H9 (cell line): ENCODE measurements at regions not wholly inside any gene's neighbourhood (a gene's known extent, or its start where the extent isn't known, plus 50 kb on each side); places are given as distances from the start of the nearest gene placed in this dataset.

Source experiments
- DNase-seq: peaks from one replicate; pipeline ENCODE4 v3.0.0-alpha.2; 2017
- H2AFZ ChIP-seq: one replicate; pipeline ENCODE4 v1.6.1; 2013; ENCODE audit warnings: mild to moderate bottlenecking, low read length, control low read depth, moderate library complexity
- H2AK5ac ChIP-seq: 2 replicates; pipeline ENCODE4 v1.6.1; 2013; ENCODE audit warnings: low read length, control low read depth, mixed read lengths; ENCODE audit not compliant: insufficient read length
- H2BK120ac ChIP-seq: one replicate; pipeline ENCODE4 v1.6.1; 2013; ENCODE audit warnings: low read depth, mild to moderate bottlenecking, low read length, control low read depth, inconsistent platforms; ENCODE audit not compliant: poor library complexity, severe bottlenecking
- H2BK12ac ChIP-seq: 2 replicates; pipeline ENCODE4 v1.6.1; 2013; ENCODE audit warnings: low read length, control low read depth, mixed read lengths, low read depth; ENCODE audit not compliant: insufficient read length
- H2BK15ac ChIP-seq: 2 replicates; pipeline ENCODE4 v1.6.1; 2013; ENCODE audit warnings: low read depth, low read length, control low read depth
- H2BK20ac ChIP-seq: one replicate; pipeline ENCODE4 v1.6.1; 2013; ENCODE audit warnings: low read depth, mild to moderate bottlenecking, low read length, control low read depth, inconsistent platforms; ENCODE audit not compliant: poor library complexity, severe bottlenecking
- H2BK5ac ChIP-seq: 2 replicates; pipeline ENCODE4 v1.6.1; 2013; ENCODE audit warnings: low read length, control low read depth, mixed read lengths; ENCODE audit not compliant: insufficient read length
- H3K14ac ChIP-seq: 2 replicates; pipeline ENCODE4 v1.6.1; 2013; ENCODE audit warnings: low read length, control low read depth; ENCODE audit not compliant: insufficient read depth
- H3K18ac ChIP-seq: 2 replicates; pipeline ENCODE4 v1.6.1; 2013; ENCODE audit warnings: low read depth, mild to moderate bottlenecking, mixed read lengths, low read length, control low read depth; ENCODE audit not compliant: insufficient read length
- H3K23ac ChIP-seq: 2 replicates; pipeline ENCODE4 v1.6.1; 2013; ENCODE audit warnings: low read length, control low read depth, mixed read lengths, low read depth; ENCODE audit not compliant: insufficient read length
- H3K23me2 ChIP-seq: 2 replicates; pipeline ENCODE4 v1.6.1; 2013; ENCODE audit warnings: low read depth, mild to moderate bottlenecking, mixed read lengths, low read length, control low read depth; ENCODE audit not compliant: insufficient read length, poor library complexity, severe bottlenecking
- H3K27ac ChIP-seq: 2 replicates; pipeline ENCODE4 v1.5.1; 2013; ENCODE audit warnings: low read length, control low read depth, mixed read lengths, low read depth; ENCODE audit not compliant: insufficient read length
- H3K27me3 ChIP-seq: 2 replicates; pipeline ENCODE4 v1.6.1; 2013; ENCODE audit warnings: low read length, control low read depth, inconsistent platforms; ENCODE audit not compliant: insufficient read depth
- H3K4ac ChIP-seq: 2 replicates; pipeline ENCODE4 v1.6.1; 2013; ENCODE audit warnings: low read depth, mild to moderate bottlenecking, control low read depth, inconsistent platforms, low read length, moderate library complexity
- H3K4me1 ChIP-seq: 2 replicates; pipeline ENCODE4 v1.6.1; 2013; ENCODE audit warnings: low read length, control low read depth, inconsistent platforms; ENCODE audit not compliant: insufficient read depth
- H3K4me2 ChIP-seq: 2 replicates; pipeline ENCODE4 v1.6.1; 2013; ENCODE audit warnings: low read length, control low read depth, mixed read lengths; ENCODE audit not compliant: insufficient read length, insufficient read depth
- H3K56ac ChIP-seq: 2 replicates; pipeline ENCODE4 v1.6.1; 2013; ENCODE audit warnings: low read depth, mild to moderate bottlenecking, mixed read lengths, low read length, control low read depth; ENCODE audit not compliant: insufficient read length
- H3K79me1 ChIP-seq: 2 replicates; pipeline ENCODE4 v1.6.1; 2013; ENCODE audit warnings: low read depth, mild to moderate bottlenecking, moderate library complexity, low read length, control low read depth, inconsistent platforms; ENCODE audit not compliant: insufficient read depth, poor library complexity, severe bottlenecking
- H3K79me2 ChIP-seq: 2 replicates; pipeline ENCODE4 v1.6.1; 2013; ENCODE audit warnings: low read length, control low read depth, inconsistent platforms; ENCODE audit not compliant: insufficient read depth
- H3K9ac ChIP-seq: 2 replicates; pipeline ENCODE4 v1.6.1; 2013; ENCODE audit warnings: low read length, control low read depth, mixed read lengths; ENCODE audit not compliant: insufficient read length; ENCODE audit errors: extremely low read depth
- H3K9me3 ChIP-seq: one replicate; pipeline ENCODE4 v1.6.1; 2013; ENCODE audit warnings: low read depth, low read length, inconsistent platforms; ENCODE audit not compliant: control insufficient read depth
- H3T11ph ChIP-seq: one replicate; pipeline ENCODE4 v1.6.1; 2013; ENCODE audit warnings: mild to moderate bottlenecking, low read length, control low read depth, inconsistent platforms
- H4K20me1 ChIP-seq: one replicate; pipeline ENCODE4 v1.6.1; 2013; ENCODE audit not compliant: control insufficient read depth, insufficient read length, insufficient read depth
- H4K5ac ChIP-seq: 2 replicates; pipeline ENCODE4 v1.6.1; 2013; ENCODE audit warnings: low read depth, mild to moderate bottlenecking, mixed read lengths, low read length, control low read depth; ENCODE audit not compliant: insufficient read length
- H4K8ac ChIP-seq: replicated peaks from 2 replicates; pipeline ENCODE4 v1.6.1; 2013; ENCODE audit warnings: low read length, control low read depth, mixed read lengths, low read depth; ENCODE audit not compliant: insufficient read length
- H4K91ac ChIP-seq: 2 replicates; pipeline ENCODE4 v1.6.1; 2013; ENCODE audit warnings: low read depth, mild to moderate bottlenecking, moderate library complexity, mixed read lengths, low read length, control low read depth; ENCODE audit not compliant: insufficient read length
- H3K27ac Mint-ChIP-seq, 3 experiments: 2 replicates in 2 of 3; 3 replicates in 1 of 3; pipeline ENCODE4 v1.8.0; 2020 to 2021; ENCODE audit warnings: mixed read lengths in 3 of 3, mild to moderate bottlenecking in 1 of 3, moderate library complexity in 1 of 3
- H3K27me3 Mint-ChIP-seq: 2 replicates; pipeline ENCODE4 v1.8.0; 2021; ENCODE audit warnings: low read depth, mild to moderate bottlenecking, moderate library complexity, mixed read lengths
- H3K36me3 Mint-ChIP-seq, 3 experiments: 2 replicates in 2 of 3; 3 replicates in 1 of 3; pipeline ENCODE4 v1.8.0; 2020 to 2021; ENCODE audit warnings: low read depth in 3 of 3, mixed read lengths in 3 of 3; ENCODE audit not compliant: insufficient read depth in 1 of 3
- H3K4me1 Mint-ChIP-seq, 2 experiments: 2 replicates each; pipeline ENCODE4 v1.8.0; 2020; ENCODE audit warnings: mixed read lengths in 2 of 2
- H3K4me3 Mint-ChIP-seq, 2 experiments: 2 replicates in 1 of 2; 3 replicates in 1 of 2; pipeline ENCODE4 v1.8.0; 2020 to 2021; ENCODE audit warnings: mild to moderate bottlenecking in 2 of 2, mixed read lengths in 2 of 2, moderate library complexity in 1 of 2
- H3K9me3 Mint-ChIP-seq, 2 experiments: 2 replicates in 1 of 2; 3 replicates in 1 of 2; pipeline ENCODE4 v1.8.0; 2020; ENCODE audit warnings: mild to moderate bottlenecking in 2 of 2, mixed read lengths in 2 of 2, moderate library complexity in 1 of 2
- CTCF ChIP-seq: fragments of 200-600 bp; sonication (generic); conservative IDR thresholded peaks from 3 replicates; pipeline ENCODE4 v1.8.0; 2021; ENCODE audit warnings: antibody characterized with exemption, mild to moderate bottlenecking
- WGBS: extraction: QIAGEN DNeasy Blood & Tissue Kit; methylation state at CpG from one replicate; pipeline ENCODE4 v1.1.7; 2013; ENCODE audit warnings: missing lambda C conversion rate, low lambda C conversion rate, mixed read lengths; ENCODE audit not compliant: insufficient read length; ENCODE audit errors: extremely low coverage; 5-methylcytosine and 5-hydroxymethylcytosine counted together

DNA sequence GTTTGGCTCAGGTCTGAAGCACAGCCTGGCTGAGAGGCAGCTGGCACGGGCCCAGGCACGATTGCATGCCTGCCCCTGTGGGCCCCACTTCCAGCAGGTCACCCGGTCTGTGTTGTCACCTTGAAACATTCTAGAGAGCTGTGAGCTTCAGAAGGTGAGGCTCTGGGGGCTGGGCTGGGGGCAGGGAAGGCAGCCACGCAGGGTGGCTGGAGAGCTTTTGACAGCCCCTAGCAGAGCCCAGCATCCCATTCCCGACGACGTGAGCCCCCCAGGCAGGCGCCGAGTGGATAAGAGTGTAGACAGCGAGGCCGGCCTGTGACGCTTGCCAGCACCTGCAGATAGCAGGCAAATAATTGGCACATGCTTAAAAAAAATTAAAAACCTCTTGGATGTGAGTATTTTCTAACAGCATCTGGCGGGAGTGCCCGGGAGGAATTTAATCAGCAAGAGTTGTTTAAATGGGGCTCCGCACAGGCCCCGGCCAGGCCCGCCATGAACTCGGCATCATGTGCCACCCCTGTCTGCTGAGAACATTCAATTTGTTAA, 212.0 kb upstream of the TBX20 start:
- no peak overlapping the region for H3K9ac ChIP-seq

More for the DNA sequence above, 212.0 kb upstream of the TBX20 start:
- Histone ChIP-seq H3K9me3 (no peaks in the 10 kb centered on the region), H3K4ac (no peak overlapping the region), H3K27ac (no peak overlapping the region), H3K4me2 (no peak overlapping the region), H2BK12ac (no peak overlapping the region), H4K5ac (no peak overlapping the region), H4K8ac (no peak overlapping the region), H2BK20ac (no peak overlapping the region), H3K27me3 (no peaks in the 10 kb centered on the region; the same call in 1 of the 2 replicates), H3T11ph (no peak overlapping the region), H4K20me1 (no peaks in the 10 kb centered on the region), H2AFZ (no peak overlapping the region), H3K4me1 (no peaks in the 10 kb centered on the region; the same call in 1 of the 2 replicates), H3K23ac (no peak overlapping the region), H3K14ac (no peak overlapping the region), H2BK15ac (no peak overlapping the region), H3K23me2 (no peaks in the 10 kb centered on the region), H4K91ac (no peak overlapping the region), H3K56ac (no peak overlapping the region), H2BK120ac (no peak overlapping the region), H2BK5ac (no peak overlapping the region), H3K79me1 (no peaks in the 10 kb centered on the region), H3K79me2 (no peaks in the 10 kb centered on the region), H3K18ac (no peak overlapping the region), H2AK5ac (no peak overlapping the region)
- no peaks in the 10 kb centered on the region; the same call in 1 of the 2 replicates for H3K27me3 Mint-ChIP-seq
- H3K27ac Mint-ChIP-seq, result no peak overlapping the region
- WGBS, result no CpG with 5 or more reads among the region's 18 CpGs
- no peak for TF ChIP-seq CTCF
- DNase-seq, result no peak
- peaks cover 8% of the 10 kb centered on the region in 2 experiments for H3K4me1 Mint-ChIP-seq
- H3K36me3 Mint-ChIP-seq, result no peaks in the 10 kb centered on the region
- no peaks in the 10 kb centered on the region; a peak in 1 of 5 replicates for H3K9me3 Mint-ChIP-seq
- H3K4me3 Mint-ChIP-seq, result no peak overlapping the region
